ENCODE measurements at regions not wholly inside any gene's neighbourhood (a gene's known extent, or its start where the extent isn't known, plus 50 kb on each side); places are given as distances from the start of the nearest gene placed in this dataset.
"Not testable (repeated sequence)": the region's sequence is repeated elsewhere in the genome, so short reads cannot be mapped to it uniquely, and the experiment has no call there.

GRCh38 chr11:42873800-42874405 lies 437.9 kb upstream of the API5 start:
- DNase-seq, result not testable (repeated sequence)

DNA sequence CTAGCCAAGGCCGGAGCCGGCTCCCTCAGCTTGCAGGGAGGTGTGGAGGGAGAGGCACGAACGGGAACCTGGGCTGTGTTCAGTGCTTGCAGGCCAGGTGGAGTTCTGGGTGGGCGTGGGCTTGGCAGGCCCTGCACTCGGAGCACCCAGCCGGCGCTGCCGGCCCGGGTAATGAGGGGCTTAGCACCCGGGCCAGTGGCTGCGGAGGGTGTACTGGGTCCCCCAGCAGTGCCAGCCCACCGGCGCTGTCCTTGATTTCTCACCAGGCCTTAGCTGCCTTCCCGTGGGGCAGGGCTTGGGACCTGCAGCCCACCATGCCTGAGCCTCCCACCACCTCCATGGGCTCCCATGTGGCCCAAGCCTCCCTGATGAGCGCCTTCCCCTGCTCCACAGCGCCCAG lies 430.5 kb upstream of the API5 start:
- not testable (repeated sequence) for DNase-seq

DNA sequence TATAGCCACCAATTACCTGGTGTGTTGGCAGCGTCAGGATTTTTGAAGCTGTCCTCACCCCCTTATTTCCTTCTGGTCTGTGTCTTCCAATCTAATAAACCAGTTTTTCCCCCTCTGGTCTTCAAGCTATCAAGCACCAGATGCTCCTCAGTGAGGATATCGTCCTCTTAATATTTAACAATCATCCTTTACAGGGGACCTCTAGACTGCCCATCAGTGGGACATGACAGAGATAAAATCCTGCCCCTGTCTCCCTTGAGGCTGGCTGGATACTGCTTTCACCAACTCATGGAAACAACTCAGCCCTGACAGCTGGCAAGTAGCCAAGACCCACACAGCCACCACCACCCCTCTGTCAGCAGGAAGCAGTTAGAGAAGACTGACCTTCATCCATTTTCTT lies 421.0 kb upstream of the API5 start:
- no peak for DNase-seq

- no peak for DNase-seq
These were observed 410.7 kb upstream of the API5 start for GRCh38 chr11:42901084-42901483.

DNA sequence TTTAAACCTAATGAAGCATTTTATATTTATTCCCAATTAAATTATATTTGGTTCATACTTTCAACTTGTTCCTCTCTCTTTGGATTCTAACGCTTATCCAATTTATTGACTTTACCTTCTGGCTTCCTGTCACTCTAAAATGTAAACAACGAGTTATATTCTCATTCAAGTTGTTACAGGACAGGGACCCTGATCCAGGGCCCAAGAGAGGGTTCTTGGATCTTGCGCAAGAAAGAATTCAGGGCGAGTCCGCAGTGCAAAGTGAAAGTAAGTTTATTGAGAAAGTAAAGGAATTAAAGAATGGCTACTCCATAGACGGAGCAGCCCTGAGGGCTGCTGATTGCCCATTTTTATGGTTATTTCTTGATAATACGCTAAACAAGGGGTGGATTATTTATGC lies 405.6 kb upstream of the API5 start:
- no peak for DNase-seq

GRCh38 chr11:42913731-42914130 lies 398.1 kb upstream of the API5 start:
- DNase-seq, result no peak

- DNase-seq, result no peak
These were observed 388.1 kb upstream of the API5 start for GRCh38 chr11:42923651-42924050.

DNA sequence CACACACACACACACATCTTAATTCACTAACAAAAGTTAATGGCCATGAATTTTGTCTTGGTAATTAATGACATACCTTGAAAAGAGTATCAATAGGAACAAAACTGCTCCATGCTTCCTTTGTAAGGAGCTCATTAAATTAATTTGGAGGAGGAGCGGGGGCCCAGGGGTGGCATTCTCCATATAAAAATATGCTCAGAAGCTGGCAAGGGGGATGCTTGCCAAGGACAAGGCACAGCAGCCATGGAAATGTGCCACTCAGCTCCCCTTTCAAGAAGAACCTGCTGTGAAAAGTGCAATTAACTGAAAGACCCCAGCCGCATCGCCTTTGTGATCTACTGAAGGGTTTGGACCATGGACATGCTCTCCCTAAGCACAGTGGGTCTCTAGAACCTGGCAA lies 385.9 kb upstream of the API5 start:
- DNase-seq, result no peak

DNA sequence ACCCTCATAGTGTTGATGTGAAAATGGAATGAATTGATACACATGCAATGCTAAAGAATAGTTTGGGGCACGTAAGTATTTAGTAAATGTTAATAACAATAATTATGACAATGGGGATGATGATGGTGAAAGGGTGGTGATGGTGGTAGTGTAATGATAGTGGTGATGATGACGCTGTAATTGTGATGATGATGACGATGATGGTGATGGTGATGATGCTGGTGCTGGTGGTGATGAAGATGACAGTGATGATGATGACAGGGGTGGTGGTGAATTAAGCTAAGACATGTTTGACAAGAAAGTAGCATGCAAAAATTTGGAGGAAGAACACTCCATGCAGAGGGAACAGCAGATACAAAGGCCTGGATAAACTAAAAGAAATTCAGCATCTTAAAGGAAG lies 364.4 kb upstream of the API5 start:
- no peak for DNase-seq

- not testable (repeated sequence) for DNase-seq
These were observed 361.9 kb upstream of the API5 start for GRCh38 chr11:42949738-42950376.

- DNase-seq, result no peak
These were observed 360.5 kb upstream of the API5 start for GRCh38 chr11:42951266-42951665.

DNA sequence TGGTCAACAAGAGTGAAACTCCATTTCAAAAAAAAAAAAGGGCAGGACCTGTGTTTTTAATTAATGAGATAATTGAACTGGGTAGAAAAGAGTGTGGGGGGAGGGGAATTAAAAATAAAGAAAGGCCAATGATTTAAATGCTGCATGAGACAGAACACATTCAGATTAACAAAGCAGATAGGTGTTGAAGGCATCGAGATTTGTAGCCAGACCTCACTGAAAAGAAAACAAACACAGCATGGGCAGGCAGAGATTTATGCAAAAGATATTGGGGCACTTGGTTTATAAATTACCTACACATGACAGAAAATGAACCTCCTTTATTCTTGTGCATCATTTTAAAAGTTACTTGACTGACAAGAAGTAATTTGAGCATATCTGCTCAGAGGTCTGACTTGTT lies 354.0 kb upstream of the API5 start:
- DNase-seq, result no peak

- no peak for DNase-seq
These were observed 353.2 kb upstream of the API5 start for GRCh38 chr11:42958635-42959034.

- no peak for DNase-seq
These were observed 351.2 kb upstream of the API5 start for GRCh38 chr11:42960521-42961088.

- DNase-seq, result no peak
These were observed 344.1 kb upstream of the API5 start for GRCh38 chr11:42967653-42968052.

GRCh38 chr11:42972741-42973140 lies 339.1 kb upstream of the API5 start:
- no peak for DNase-seq

GRCh38 chr11:42974510-42975179 lies 337.2 kb upstream of the API5 start:
- DNase-seq, result no peak

- DNase-seq, result no peak
These were observed 336.6 kb upstream of the API5 start for GRCh38 chr11:42975180-42975529.

DNA sequence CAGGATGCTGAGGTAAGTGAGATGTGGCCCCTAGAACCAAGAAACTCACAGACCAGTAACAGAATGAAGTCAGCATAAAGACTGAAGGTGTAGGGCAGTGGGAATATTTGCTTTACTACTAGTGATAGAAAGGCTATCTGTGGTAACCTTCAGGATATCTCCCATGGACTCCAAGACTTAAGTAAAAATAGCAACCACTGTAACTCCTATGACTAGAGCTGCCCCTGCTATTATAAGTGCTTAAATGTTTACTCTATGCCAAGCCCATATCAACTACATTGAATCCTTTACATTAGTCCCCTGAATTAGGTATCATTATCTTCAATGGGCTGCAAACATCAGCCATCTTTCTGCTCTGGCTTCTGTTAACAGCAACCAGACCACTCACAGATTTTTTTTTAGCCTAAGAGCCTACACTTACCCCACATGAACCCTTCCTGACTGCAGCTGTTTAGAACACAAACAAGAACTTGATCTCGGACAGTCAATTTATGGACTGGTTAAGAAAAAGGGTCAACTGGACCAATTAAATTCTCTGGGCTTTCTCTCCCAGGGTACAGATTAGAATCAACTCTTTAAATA lies 335.1 kb upstream of the API5 start:
- DNase-seq, result no peak

DNA sequence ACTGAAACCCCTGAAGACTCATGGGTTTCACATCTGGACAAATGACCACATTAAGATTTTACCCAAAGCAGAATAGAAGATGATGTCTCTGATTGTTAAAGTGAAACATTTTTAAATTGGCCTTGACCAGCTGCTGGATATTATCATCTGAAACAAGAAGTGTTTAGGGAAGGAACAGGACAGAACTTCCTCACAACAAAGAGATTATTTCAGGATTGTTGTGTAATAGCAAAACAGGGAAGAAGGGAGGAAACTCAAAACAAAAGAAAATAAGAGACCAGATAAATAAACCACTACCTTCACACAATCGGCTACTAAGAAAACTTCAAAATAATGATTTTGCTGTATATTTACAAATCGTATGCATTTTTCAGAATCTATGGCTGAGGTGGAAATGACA lies 319.2 kb upstream of the API5 start:
- no peak for DNase-seq

DNA sequence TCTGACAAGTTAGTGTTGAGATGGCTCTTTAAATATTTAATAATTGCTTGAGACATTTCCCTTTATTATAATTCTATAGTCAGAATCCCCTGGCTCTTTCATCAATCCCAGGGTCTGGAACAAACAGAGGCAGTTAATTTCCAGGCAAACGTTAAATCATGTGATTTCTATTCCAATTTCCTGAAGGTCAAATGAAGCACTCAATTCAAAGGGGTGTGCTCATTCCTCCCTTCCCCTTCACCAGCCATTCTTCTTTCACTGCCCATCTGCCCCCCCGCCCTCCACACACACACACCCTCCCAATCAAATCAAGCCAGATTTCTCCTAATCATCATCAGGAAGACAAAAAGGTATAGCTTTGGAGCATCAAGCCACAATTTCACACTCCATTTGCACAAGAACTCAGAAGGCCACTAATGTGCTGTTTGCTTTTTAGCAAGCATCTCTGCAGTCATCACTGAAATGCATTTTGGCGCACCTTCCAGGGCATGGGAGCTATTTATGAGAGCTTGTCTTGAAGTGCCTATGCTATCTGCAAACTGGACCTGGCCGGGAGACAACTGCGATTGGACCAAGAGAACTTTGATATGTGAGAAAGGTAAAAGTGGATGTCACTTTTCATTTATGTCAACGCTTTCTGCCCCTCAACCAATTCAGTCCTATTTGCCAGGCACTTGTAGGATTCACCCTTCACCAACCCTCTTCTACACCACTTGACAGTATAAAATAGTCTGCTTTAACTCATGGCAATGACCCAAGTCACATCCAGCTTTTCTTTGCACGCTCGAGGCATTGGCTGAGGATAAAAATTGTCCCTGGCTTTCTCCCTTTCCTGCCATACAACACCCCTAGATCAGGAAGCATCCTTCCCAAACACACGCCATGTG lies 315.1 kb upstream of the API5 start:
- no peak for DNase-seq

DNA sequence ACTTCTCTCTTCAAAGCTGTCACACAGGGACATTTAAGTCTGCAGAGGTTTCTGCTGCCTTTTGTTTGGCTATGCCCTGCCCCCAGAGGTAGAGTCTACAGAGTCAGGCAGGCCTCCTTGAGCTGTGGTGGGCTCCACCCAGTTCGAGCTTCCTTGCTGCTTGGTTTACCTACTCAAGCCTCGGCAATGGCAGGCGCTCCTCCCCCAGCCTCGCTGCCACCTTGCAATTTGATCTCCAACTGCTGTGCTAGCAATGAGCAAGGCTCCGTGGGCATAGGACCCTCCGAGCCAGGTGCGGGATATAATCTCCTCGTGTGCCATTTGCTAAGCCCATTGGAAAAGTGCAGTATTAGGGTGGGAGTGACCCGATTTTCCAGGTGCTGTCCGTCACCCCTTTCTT lies 306.9 kb upstream of the API5 start:
- not testable (repeated sequence) for DNase-seq

DNA sequence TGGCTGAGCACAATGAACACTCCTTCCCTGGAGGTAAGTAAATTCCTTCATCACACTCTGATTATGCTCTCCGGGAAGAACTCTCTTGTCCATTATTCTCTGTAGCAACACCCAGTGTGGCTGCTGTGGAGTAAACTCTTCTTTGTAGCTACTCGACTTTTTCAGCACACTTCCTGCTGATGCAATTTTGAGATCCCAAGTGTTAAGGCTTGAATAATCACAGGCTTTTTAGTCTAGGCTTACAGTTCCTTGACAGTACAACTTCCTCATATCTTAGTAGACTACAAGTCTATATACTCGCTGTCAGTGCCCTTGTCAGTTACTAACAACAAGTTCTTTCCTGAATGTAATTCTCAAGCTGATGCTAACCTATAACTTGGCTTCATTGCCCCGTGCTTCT lies 301.8 kb upstream of the API5 start:
- no peak for DNase-seq
